PC-3 (cell line): ENCODE measurements at regions not wholly inside any gene's neighbourhood (a gene's known extent, or its start where the extent isn't known, plus 50 kb on each side); places are given as distances from the start of the nearest gene placed in this dataset.

ENCODE experiments used
- ATAC-seq: fragments of 200-7000 bp; cut with Tn5 transposase; 2 replicates; pipeline ENCODE4 v1.9.1; 2020; ENCODE audit warnings: mild to moderate bottlenecking, moderate library complexity
- BruUV-seq: library from RNA; stranded (reverse); fragments of 400-500 nt; replicated peaks from 2 replicates; lab custom pipeline; 2021; lab: Mats Ljungman, UMichigan
- CTCF ChIA-PET: fragments of 300-600 bp; sonication (Branson Sonifier 250); formaldehyde crosslinking; loops from one replicate; lab custom pipeline; 2022; ENCODE audit warnings: antibody characterized with exemption; lab: Charles Lee
- POLR2A ChIA-PET: fragments of 300-600 bp; sonication (Branson Sonifier 250); formaldehyde crosslinking; loops from one replicate; lab custom pipeline; 2022; ENCODE audit warnings: antibody characterized with exemption; ENCODE audit not compliant: unreplicated experiment; lab: Charles Lee
- DNase-seq: peaks from one replicate; pipeline ENCODE4 v3.0.0-alpha.2; 2015
- H2AFZ ChIP-seq: fragments of 300-600 bp; sonication (generic); 2 replicates; pipeline ENCODE4 v1.6.0; 2016; ENCODE audit warnings: antibody characterized with exemption, low read length
- H3F3A ChIP-seq: fragments of 300-600 bp; sonication (generic); one replicate; pipeline ENCODE4 v1.6.0; 2017; ENCODE audit warnings: antibody characterized with exemption, low read length, control low read depth, mild to moderate bottlenecking; ENCODE audit not compliant: unreplicated experiment
- H3K27ac ChIP-seq: fragments of 300-600 bp; sonication (generic); 2 replicates; pipeline ENCODE4 v1.5.1; 2016; ENCODE audit warnings: mild to moderate bottlenecking, low read length
- H3K27me3 ChIP-seq: fragments of 300-600 bp; sonication (generic); 2 replicates; pipeline ENCODE4 v1.6.1; 2016; ENCODE audit warnings: low read length, mixed read lengths
- H3K36me3 ChIP-seq: fragments of 300-600 bp; sonication (generic); 2 replicates; pipeline ENCODE4 v1.6.1; 2016; ENCODE audit warnings: low read depth, mixed run types, low read length, mixed read lengths
- H3K4me1 ChIP-seq: fragments of 300-600 bp; sonication (generic); 2 replicates; pipeline ENCODE4 v1.5.1; 2016; ENCODE audit warnings: low read length; ENCODE audit not compliant: insufficient read depth
- H3K4me2 ChIP-seq: fragments of 300-600 bp; sonication (generic); 2 replicates; pipeline ENCODE4 v1.6.0; 2016; ENCODE audit warnings: low read length
- H3K4me3 ChIP-seq: fragments of 300-600 bp; sonication (generic); 2 replicates; pipeline ENCODE4 v1.5.1; 2016; ENCODE audit warnings: mild to moderate bottlenecking, low read length, mixed read lengths
- H3K79me2 ChIP-seq: fragments of 300-600 bp; sonication (generic); 2 replicates; pipeline ENCODE4 v1.6.1; 2017; ENCODE audit warnings: low read length, mixed read lengths
- H3K9ac ChIP-seq: fragments of 300-600 bp; sonication (generic); 2 replicates; pipeline ENCODE4 v1.6.0; 2016; ENCODE audit warnings: mild to moderate bottlenecking, low read length
- H3K9me2 ChIP-seq: fragments of 300-600 bp; sonication (generic); replicated peaks from 2 replicates; pipeline ENCODE4 v1.6.1; 2016; ENCODE audit warnings: mixed run types, low read length, mixed read lengths
- H3K9me3 ChIP-seq: fragments of 300-600 bp; sonication (generic); 2 replicates; pipeline ENCODE4 v1.6.1; 2016; ENCODE audit warnings: low read length, mixed read lengths
- H4K20me1 ChIP-seq: fragments of 300-600 bp; sonication (generic); 2 replicates; pipeline ENCODE4 v1.6.1; 2016; ENCODE audit warnings: low read length, mixed read lengths
- EZH2 ChIP-seq: fragments of 300-600 bp; sonication (generic); IDR thresholded peaks from one replicate; pipeline ENCODE4 v1.6.1; 2017; ENCODE audit warnings: antibody characterized with exemption, mild to moderate bottlenecking, low read length; ENCODE audit not compliant: unreplicated experiment
- EZH2phosphoT487 ChIP-seq: fragments of 300-600 bp; sonication (generic); IDR thresholded peaks from 2 replicates; pipeline ENCODE4 v1.6.1; 2018; ENCODE audit warnings: mild to moderate bottlenecking, antibody characterized with exemption, low read length, borderline replicate concordance
- intact Hi-C: fragments of 100-400 bp; cut with micrococcal nuclease; formaldehyde crosslinking; loops from 2 replicates; pipeline ENCODE4 v1.9.0; 2023
- TF ChIP-seq, protein P1 (sequence below): fragments of 300-600 bp; sonication (generic); conservative IDR thresholded peaks from 2 replicates; pipeline ENCODE4 v1.5.1; 2017; ENCODE audit warnings: antibody characterized with exemption, low read depth, mild to moderate bottlenecking, low read length

- no peaks in the 10 kb centered on the region for H3K36me3 ChIP-seq
- TF ChIP-seq, protein P1, sequence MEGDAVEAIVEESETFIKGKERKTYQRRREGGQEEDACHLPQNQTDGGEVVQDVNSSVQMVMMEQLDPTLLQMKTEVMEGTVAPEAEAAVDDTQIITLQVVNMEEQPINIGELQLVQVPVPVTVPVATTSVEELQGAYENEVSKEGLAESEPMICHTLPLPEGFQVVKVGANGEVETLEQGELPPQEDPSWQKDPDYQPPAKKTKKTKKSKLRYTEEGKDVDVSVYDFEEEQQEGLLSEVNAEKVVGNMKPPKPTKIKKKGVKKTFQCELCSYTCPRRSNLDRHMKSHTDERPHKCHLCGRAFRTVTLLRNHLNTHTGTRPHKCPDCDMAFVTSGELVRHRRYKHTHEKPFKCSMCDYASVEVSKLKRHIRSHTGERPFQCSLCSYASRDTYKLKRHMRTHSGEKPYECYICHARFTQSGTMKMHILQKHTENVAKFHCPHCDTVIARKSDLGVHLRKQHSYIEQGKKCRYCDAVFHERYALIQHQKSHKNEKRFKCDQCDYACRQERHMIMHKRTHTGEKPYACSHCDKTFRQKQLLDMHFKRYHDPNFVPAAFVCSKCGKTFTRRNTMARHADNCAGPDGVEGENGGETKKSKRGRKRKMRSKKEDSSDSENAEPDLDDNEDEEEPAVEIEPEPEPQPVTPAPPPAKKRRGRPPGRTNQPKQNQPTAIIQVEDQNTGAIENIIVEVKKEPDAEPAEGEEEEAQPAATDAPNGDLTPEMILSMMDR: peak; percentile 32; the same call in 1 of the 2 replicates
- TF ChIP-seq EZH2phosphoT487: no peak
- ChIA-PET CTCF (no interaction called here), POLR2A (no interaction called here)
- H3K4me2 ChIP-seq: no peak overlapping the region
- no peak for DNase-seq
- ATAC-seq: no peak
- H2AFZ ChIP-seq: no peak overlapping the region
- intact Hi-C loops: no loop called here
- H3K9ac ChIP-seq: no peak overlapping the region
- no peaks in the 10 kb centered on the region for H4K20me1 ChIP-seq
- H3K27me3 ChIP-seq: no peaks in the 10 kb centered on the region
- BruUV-seq: no TSS peak
- H3K9me3 ChIP-seq: 0 out of 2 replicates have a peak, but pooled peaks cover 6% of the 10 kb centered on the region
- H3K4me3 ChIP-seq: no peak overlapping the region
- H3K79me2 ChIP-seq: no peaks in the 10 kb centered on the region
- no peak overlapping the region for H3K27ac ChIP-seq
- H3K9me2 ChIP-seq: no peaks in the 10 kb centered on the region
- H3F3A ChIP-seq: no peaks in the 10 kb centered on the region
- H3K4me1 ChIP-seq: no peaks in the 10 kb centered on the region
Observed at GRCh38 chr1:38403667-38404066, 357.1 kb upstream of the POU3F1 start.

DNA sequence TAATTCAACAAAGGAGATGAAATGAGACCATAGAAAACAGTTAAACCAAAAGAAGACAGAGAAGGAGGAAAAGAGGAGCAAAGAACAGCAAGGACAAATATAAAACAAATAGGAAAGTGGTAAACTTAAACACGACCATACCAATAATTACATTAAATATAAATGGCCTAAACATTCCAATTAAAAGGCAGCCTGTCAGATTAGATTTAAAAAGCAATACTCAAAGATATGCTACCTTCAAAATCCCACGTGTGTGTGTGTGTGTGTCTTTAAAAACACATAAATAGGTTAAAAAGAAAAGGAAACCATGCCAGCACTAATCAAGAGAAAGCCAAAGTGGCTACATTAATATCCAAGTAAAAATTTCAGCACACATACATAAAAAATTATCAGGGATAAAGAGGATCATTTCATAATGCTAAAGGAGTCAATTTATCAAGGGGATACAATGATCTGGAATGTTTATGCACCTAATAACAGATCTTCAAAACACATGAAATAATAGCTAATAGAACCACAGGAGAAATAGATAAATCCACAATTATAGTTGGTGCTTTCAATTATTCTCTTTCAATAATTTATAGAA is 355.7 kb upstream of the POU3F1 start:
- Histone ChIP-seq H3K9me2 (no peaks in the 10 kb centered on the region), H3K9me3 (0 out of 2 replicates have a peak, but pooled peaks cover 6% of the 10 kb centered on the region), H4K20me1 (no peaks in the 10 kb centered on the region), H3K4me1 (no peaks in the 10 kb centered on the region), H3K36me3 (no peaks in the 10 kb centered on the region), H3K79me2 (no peaks in the 10 kb centered on the region), H3K9ac (no peak overlapping the region), H2AFZ (no peak overlapping the region), H3K4me3 (no peak overlapping the region), H3K27me3 (0 out of 2 replicates have a peak, but pooled peaks cover 1% of the 10 kb centered on the region), H3K4me2 (no peak overlapping the region), H3K27ac (no peak overlapping the region), H3F3A (no peaks in the 10 kb centered on the region)
- BruUV-seq: no TSS peak
- TF ChIP-seq EZH2phosphoT487 (no peak), EZH2 (no peak)
- TF ChIP-seq, protein P1: no peak
- POLR2A ChIA-PET: no interaction called here
- ATAC-seq (no peak), DNase-seq (no peak)
- CTCF ChIA-PET: no interaction called here
- intact Hi-C loops: no loop called here

DNA sequence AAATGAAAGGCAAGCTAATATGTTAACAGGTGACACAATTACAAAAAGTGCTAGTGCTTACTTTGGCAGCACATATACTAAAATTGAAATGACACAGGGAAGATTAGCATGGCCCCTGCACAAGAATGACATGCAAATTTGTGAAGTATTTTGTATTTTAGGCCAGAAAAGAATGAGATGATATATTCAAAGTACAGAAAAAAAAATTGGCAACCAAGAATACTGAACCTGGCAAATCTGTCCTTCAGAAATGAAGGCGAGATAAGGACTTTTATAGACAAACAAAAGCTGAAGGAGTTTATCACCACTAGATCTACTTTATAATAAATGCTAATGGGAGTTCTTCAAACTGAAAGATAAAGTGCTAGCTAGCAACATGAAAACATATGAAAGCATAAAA is 350.0 kb upstream of the POU3F1 start:
- Histone ChIP-seq H4K20me1 (no peaks in the 10 kb centered on the region), H3K27ac (no peak overlapping the region), H3K9ac (no peak overlapping the region), H2AFZ (no peak overlapping the region), H3K27me3 (0 out of 2 replicates have a peak, but pooled peaks cover 4% of the 10 kb centered on the region), H3K79me2 (no peaks in the 10 kb centered on the region), H3F3A (no peaks in the 10 kb centered on the region), H3K4me1 (no peaks in the 10 kb centered on the region), H3K4me2 (no peak overlapping the region), H3K9me2 (no peaks in the 10 kb centered on the region), H3K4me3 (no peak overlapping the region), H3K9me3 (no peaks in the 10 kb centered on the region), H3K36me3 (no peaks in the 10 kb centered on the region)
- DNase-seq (no peak), ATAC-seq (no peak)
- TF ChIP-seq, protein P1: no peak
- TF ChIP-seq EZH2 (no peak), EZH2phosphoT487 (no peak)
- no TSS peak for BruUV-seq
- POLR2A ChIA-PET: no interaction called here
- intact Hi-C loops: no loop called here
- CTCF ChIA-PET: no interaction called here
